DND-41 (cell line): ENCODE measurements at regions not wholly inside any gene's neighbourhood (a gene's known extent, or its start where the extent isn't known, plus 50 kb on each side); places are given as distances from the start of the nearest gene placed in this dataset.
"Not testable (repeated sequence)": the region's sequence is repeated elsewhere in the genome, so short reads cannot be mapped to it uniquely, and the experiment has no call there.

Experiments used
- ATAC-seq: fragments of 200-7000 bp; cut with Tn5 transposase; 3 replicates; pipeline ENCODE4 v1.9.1; 2021; ENCODE audit warnings: low read depth; ENCODE audit not compliant: insufficient read depth
- DNase-seq: peaks from one replicate; pipeline ENCODE4 v3.0.0-alpha.2; 2020
- H2AFZ ChIP-seq: 2 replicates; pipeline ENCODE4 v1.6.0; 2012; ENCODE audit warnings: low read depth, low read length
- H3K27ac ChIP-seq: 2 replicates; pipeline ENCODE4 v1.5.1; 2012; ENCODE audit warnings: low read length, inconsistent platforms
- H3K27me3 ChIP-seq: fragments of 200-600 bp; sonication (generic); 2 replicates; pipeline ENCODE4 v1.6.0; 2012; ENCODE audit warnings: low read length, mild to moderate bottlenecking, inconsistent platforms; ENCODE audit not compliant: insufficient read depth, poor library complexity
- H3K36me3 ChIP-seq: 2 replicates; pipeline ENCODE4 v1.5.1; 2012; ENCODE audit warnings: low read length, inconsistent platforms; ENCODE audit not compliant: insufficient read depth
- H3K4me1 ChIP-seq: 2 replicates; pipeline ENCODE4 v1.5.1; 2012; ENCODE audit warnings: mild to moderate bottlenecking, low read length; ENCODE audit not compliant: insufficient read depth
- H3K4me2 ChIP-seq: 2 replicates; pipeline ENCODE4 v1.6.0; 2012; ENCODE audit warnings: mild to moderate bottlenecking, moderate library complexity, low read length, inconsistent platforms; ENCODE audit not compliant: insufficient read depth
- H3K4me3 ChIP-seq, 2 experiments: fragments of 200-600 bp in 1 of 2; shearing (Covaris generic) in 1 of 2; 2 replicates each; pipeline ENCODE4 v1.5.1; 2012 to 2016; ENCODE audit warnings: inconsistent platforms in 2 of 2, low read length in 2 of 2, mild to moderate bottlenecking in 2 of 2, low read depth in 1 of 2, moderate library complexity in 1 of 2
- H3K79me2 ChIP-seq: 2 replicates; pipeline ENCODE4 v1.6.0; 2012; ENCODE audit warnings: low read length, inconsistent platforms; ENCODE audit not compliant: insufficient read depth
- H3K9ac ChIP-seq: 2 replicates; pipeline ENCODE4 v1.6.0; 2012; ENCODE audit warnings: low read depth, mild to moderate bottlenecking, inconsistent platforms, low read length, moderate library complexity
- H3K9me3 ChIP-seq: 2 replicates; pipeline ENCODE4 v1.5.1; 2012; ENCODE audit warnings: low read length, moderate library complexity, mild to moderate bottlenecking, inconsistent platforms; ENCODE audit not compliant: insufficient read depth, severe bottlenecking
- H4K20me1 ChIP-seq: 2 replicates; pipeline ENCODE4 v1.6.0; 2012; ENCODE audit warnings: low read length; ENCODE audit not compliant: insufficient read depth
- EZH2 ChIP-seq: IDR thresholded peaks from 3 replicates; pipeline ENCODE4 v1.6.1; 2012; ENCODE audit warnings: borderline replicate concordance, low read depth, mild to moderate bottlenecking, moderate library complexity, low read length, inconsistent platforms; ENCODE audit not compliant: severe bottlenecking
- TF ChIP-seq, protein P1 (sequence below): IDR thresholded peaks from 2 replicates; pipeline ENCODE4 v1.5.1; 2012; ENCODE audit warnings: borderline replicate concordance, low read length, moderate library complexity, mild to moderate bottlenecking; ENCODE audit not compliant: poor library complexity, severe bottlenecking; ENCODE audit errors: extremely low read depth

DNA sequence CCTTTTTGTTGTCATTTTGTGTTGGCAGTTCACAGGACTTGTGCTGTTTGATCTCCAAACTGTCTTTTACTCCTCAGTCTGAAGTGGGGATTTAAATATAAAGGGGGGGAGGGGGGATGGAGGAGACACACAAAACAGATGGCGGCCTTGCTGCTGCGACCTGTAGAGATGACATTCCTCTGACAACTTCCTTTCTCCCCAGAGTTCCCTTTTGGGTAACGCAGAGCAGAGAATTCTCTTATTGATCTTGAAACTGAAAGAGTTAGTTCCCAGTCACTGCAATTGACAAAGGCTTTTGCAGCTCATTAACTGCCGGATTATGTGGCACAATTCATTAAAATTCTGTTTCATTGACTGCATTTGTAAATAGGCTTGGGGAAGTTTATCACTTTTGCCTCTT, 279.3 kb downstream of the TSN start:
- Histone ChIP-seq H4K20me1 (no peaks in the 10 kb centered on the region), H3K9me3 (no peaks in the 10 kb centered on the region), H3K27ac (no peak overlapping the region), H3K27me3 (peaks cover 4% of the 10 kb centered on the region), H2AFZ (no peak overlapping the region), H3K4me3 (no peak overlapping the region), H3K79me2 (no peaks in the 10 kb centered on the region), H3K4me1 (no peaks in the 10 kb centered on the region), H3K4me2 (no peak overlapping the region), H3K36me3 (no peaks in the 10 kb centered on the region), H3K9ac (no peak overlapping the region)
- no peak for ATAC-seq
- DNase-seq, result no peak
- TF ChIP-seq, protein P1, sequence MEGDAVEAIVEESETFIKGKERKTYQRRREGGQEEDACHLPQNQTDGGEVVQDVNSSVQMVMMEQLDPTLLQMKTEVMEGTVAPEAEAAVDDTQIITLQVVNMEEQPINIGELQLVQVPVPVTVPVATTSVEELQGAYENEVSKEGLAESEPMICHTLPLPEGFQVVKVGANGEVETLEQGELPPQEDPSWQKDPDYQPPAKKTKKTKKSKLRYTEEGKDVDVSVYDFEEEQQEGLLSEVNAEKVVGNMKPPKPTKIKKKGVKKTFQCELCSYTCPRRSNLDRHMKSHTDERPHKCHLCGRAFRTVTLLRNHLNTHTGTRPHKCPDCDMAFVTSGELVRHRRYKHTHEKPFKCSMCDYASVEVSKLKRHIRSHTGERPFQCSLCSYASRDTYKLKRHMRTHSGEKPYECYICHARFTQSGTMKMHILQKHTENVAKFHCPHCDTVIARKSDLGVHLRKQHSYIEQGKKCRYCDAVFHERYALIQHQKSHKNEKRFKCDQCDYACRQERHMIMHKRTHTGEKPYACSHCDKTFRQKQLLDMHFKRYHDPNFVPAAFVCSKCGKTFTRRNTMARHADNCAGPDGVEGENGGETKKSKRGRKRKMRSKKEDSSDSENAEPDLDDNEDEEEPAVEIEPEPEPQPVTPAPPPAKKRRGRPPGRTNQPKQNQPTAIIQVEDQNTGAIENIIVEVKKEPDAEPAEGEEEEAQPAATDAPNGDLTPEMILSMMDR, result no peak
- TF ChIP-seq EZH2, result no peak

DNA sequence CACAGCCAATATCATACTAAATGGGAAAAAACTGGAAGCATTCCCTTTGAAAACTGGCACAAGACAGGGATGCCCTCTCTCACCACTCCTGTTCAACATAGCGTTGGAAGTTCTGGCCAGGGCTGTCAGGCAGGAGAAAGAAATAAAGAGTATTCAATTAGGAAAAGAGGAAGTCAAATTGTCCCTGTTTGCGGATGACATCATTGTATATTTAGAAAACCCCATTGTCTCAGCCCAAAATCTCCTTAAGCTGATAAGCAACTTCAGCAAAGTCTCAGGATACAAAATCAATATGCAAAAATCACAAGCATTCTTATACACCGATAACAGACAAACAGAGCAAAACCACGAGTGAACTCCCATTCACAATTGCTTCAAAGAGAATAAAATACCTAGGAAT, 283.4 kb downstream of the TSN start:
- ATAC-seq, H3K4me2 ChIP-seq: not testable (repeated sequence)

DNA sequence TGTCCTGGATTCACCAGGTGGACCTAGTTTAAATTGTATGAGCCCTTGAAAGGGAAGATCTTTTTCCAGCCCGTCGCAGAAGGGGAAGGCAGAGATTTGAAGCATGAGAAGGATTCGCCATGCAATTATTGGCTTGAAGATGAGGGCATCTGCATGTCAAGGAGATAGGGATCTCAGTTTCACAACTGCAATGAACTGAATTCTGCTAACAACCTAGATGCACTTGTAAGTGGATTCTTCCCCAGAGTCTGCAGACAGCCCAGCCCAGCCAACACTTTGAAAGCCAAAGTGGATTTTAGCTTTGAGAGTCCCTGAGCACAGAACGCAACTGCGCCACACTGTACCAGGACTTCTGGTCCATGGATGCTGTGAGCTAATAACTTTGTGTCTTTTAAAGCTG, 286.0 kb downstream of the TSN start:
- H2AFZ ChIP-seq, result no peak overlapping the region
- TF ChIP-seq EZH2, result no peak
- TF ChIP-seq, protein P1, result no peak
- H3K4me1 ChIP-seq, result no peaks in the 10 kb centered on the region
- no peak overlapping the region for H3K4me3 ChIP-seq
- H3K9me3 ChIP-seq, result no peaks in the 10 kb centered on the region
- DNase-seq (no peak), ATAC-seq (no peak)
- H3K36me3 ChIP-seq, result no peaks in the 10 kb centered on the region
- H3K27me3 ChIP-seq, result no peaks in the 10 kb centered on the region
- H3K4me2 ChIP-seq, result no peak overlapping the region
- no peaks in the 10 kb centered on the region for H3K79me2 ChIP-seq
- no peak overlapping the region for H3K9ac ChIP-seq
- no peaks in the 10 kb centered on the region for H4K20me1 ChIP-seq
- H3K27ac ChIP-seq, result no peak overlapping the region

More for the DNA sequence above, 283.4 kb downstream of the TSN start:
- not testable (repeated sequence) for H3K4me3 ChIP-seq, H3K79me2 ChIP-seq, DNase-seq, H3K9ac ChIP-seq, H3K27ac ChIP-seq, H3K27me3 ChIP-seq, H3K4me1 ChIP-seq, H3K9me3 ChIP-seq, H4K20me1 ChIP-seq, H3K36me3 ChIP-seq, H2AFZ ChIP-seq

DNA sequence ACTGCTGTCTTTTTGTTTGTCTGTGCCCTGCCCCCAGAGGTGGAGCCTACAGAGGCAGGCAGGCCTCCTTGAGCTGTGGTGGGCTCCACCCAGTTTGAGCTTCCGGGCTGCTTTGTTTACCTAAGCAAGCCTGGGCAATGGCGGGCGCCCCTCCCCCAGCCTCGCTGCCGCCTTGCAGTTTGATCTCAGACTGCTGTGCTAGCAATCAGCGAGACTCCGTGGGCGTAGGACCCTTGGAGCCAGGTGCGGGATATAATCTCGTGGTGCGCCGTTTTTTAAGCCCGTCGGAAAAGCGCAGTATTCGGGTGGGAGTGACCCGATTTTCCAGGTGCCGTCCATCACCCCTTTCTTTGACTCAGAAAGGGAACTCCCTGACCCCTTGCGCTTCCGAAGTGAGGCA, 296.2 kb downstream of the TSN start:
- not testable (repeated sequence) for H4K20me1 ChIP-seq, ATAC-seq, H3K79me2 ChIP-seq, H3K4me3 ChIP-seq, DNase-seq, H3K27ac ChIP-seq, H3K4me1 ChIP-seq, H3K4me2 ChIP-seq, H2AFZ ChIP-seq, H3K27me3 ChIP-seq, H3K9ac ChIP-seq, H3K9me3 ChIP-seq, H3K36me3 ChIP-seq
